Panc1 (cell line): ENCODE measurements at regions not wholly inside any gene's neighbourhood (a gene's known extent, or its start where the extent isn't known, plus 50 kb on each side); places are given as distances from the start of the nearest gene placed in this dataset.

Experiments used
- ATAC-seq: fragments of 200-7000 bp; cut with Tn5 transposase; 2 replicates; pipeline ENCODE4 v1.9.1; 2020; ENCODE audit warnings: mild to moderate bottlenecking, moderate library complexity
- BruUV-seq: library from RNA; stranded (reverse); fragments of 400-500 nt; replicated peaks from 2 replicates; lab custom pipeline; 2021; lab: Mats Ljungman, UMichigan
- CTCF ChIA-PET: fragments of 300-600 bp; sonication (Branson Sonifier 250); formaldehyde crosslinking; loops from one replicate; lab custom pipeline; 2022; ENCODE audit warnings: antibody characterized with exemption; lab: Charles Lee
- POLR2A ChIA-PET: fragments of 300-600 bp; sonication (Branson Sonifier 250); formaldehyde crosslinking; loops from one replicate; lab custom pipeline; 2022; ENCODE audit warnings: antibody characterized with exemption; lab: Charles Lee
- DNase-seq: peaks from one replicate; pipeline ENCODE4 v3.0.0-alpha.2; 2010; ENCODE audit warnings: low read depth, low spot score
- H3K27ac ChIP-seq: 2 replicates; pipeline ENCODE4 v1.5.1; 2011; ENCODE audit warnings: mild to moderate bottlenecking, low read length, inconsistent platforms
- H3K27me3 ChIP-seq: fragments of 200-500 bp; sonication (Bioruptor generic); 2 replicates; pipeline ENCODE4 v1.6.0; 2014; ENCODE audit warnings: low read length, inconsistent platforms; ENCODE audit not compliant: control insufficient read depth, insufficient read depth
- H3K36me3 ChIP-seq: fragments of 200-500 bp; sonication (Bioruptor generic); 2 replicates; pipeline ENCODE4 v1.5.1; 2014; ENCODE audit warnings: inconsistent platforms, mild to moderate bottlenecking, low read length, moderate library complexity; ENCODE audit not compliant: control insufficient read depth, insufficient read depth
- H3K4me1 ChIP-seq: 2 replicates; pipeline ENCODE4 v1.5.1; 2011; ENCODE audit warnings: inconsistent platforms, mild to moderate bottlenecking, low read length, moderate library complexity; ENCODE audit not compliant: control insufficient read depth, insufficient read depth
- H3K4me3 ChIP-seq, 2 experiments: 2 replicates each; pipeline ENCODE4 v1.5.1; 2011 to 2012; ENCODE audit warnings: low read depth in 2 of 2, low read length in 2 of 2, mild to moderate bottlenecking in 2 of 2, inconsistent platforms in 1 of 2, moderate library complexity in 1 of 2
- H3K9me3 ChIP-seq: fragments of 200-500 bp; sonication (Bioruptor generic); 2 replicates; pipeline ENCODE4 v1.5.1; 2014; ENCODE audit warnings: low read depth, mild to moderate bottlenecking, inconsistent platforms, low read length, moderate library complexity; ENCODE audit not compliant: control insufficient read depth, insufficient read depth
- CTCF ChIP-seq: fragments of 450-650 bp; IDR thresholded peaks from 2 replicates; pipeline ENCODE4 v1.5.1; 2017; ENCODE audit warnings: mild to moderate bottlenecking
- POLR2AphosphoS5 ChIP-seq: IDR thresholded peaks from 2 replicates; pipeline ENCODE4 v1.6.1; 2012; ENCODE audit warnings: mild to moderate bottlenecking, low read depth, low read length, moderate library complexity
- REST ChIP-seq, 2 experiments: IDR thresholded peaks; 2 replicates each; pipeline ENCODE4 v1.6.1; 2011 to 2012; ENCODE audit warnings: low read depth in 2 of 2, control low read depth in 1 of 2, low read length in 1 of 2, mild to moderate bottlenecking in 1 of 2, moderate library complexity in 1 of 2; ENCODE audit not compliant: insufficient read depth in 1 of 2
- SIN3A ChIP-seq: IDR thresholded peaks from 2 replicates; pipeline ENCODE4 v1.6.1; 2012; ENCODE audit warnings: low read depth, mild to moderate bottlenecking, low read length, moderate library complexity, borderline replicate concordance; ENCODE audit not compliant: insufficient read depth
- TCF7L2 ChIP-seq: IDR thresholded peaks from 2 replicates; pipeline ENCODE4 v1.6.1; 2011; ENCODE audit warnings: mild to moderate bottlenecking, low read depth, low read length, inconsistent platforms
- in situ Hi-C: cut with HindIII; loops from 2 replicates; pipeline ENCODE4 v1.10.0; 2016; ENCODE audit warnings: low sequenced_read_pairs, low pct_unique_long_range_greater_than_20kb
- intact Hi-C: fragments of 100-400 bp; cut with micrococcal nuclease; formaldehyde crosslinking; loops from one replicate; pipeline ENCODE4 v1.10.0; 2022; ENCODE audit not compliant: unreplicated experiment

- Histone ChIP-seq H3K4me3 (no peak overlapping the region), H3K36me3 (no peaks in the 10 kb centered on the region), H3K27ac (no peak overlapping the region), H3K9me3 (no peaks in the 10 kb centered on the region), H3K27me3 (no peaks in the 10 kb centered on the region), H3K4me1 (no peaks in the 10 kb centered on the region)
- in situ Hi-C loops = no loop called here
- intact Hi-C loops = no loop called here
- no peak for ATAC-seq
- no TSS peak for BruUV-seq
- no peak for DNase-seq
- CTCF ChIA-PET = no interaction called here
- no peak for TF ChIP-seq REST (IDR thresholded peaks at IDR 0.05; ENCODE audit: insufficient read depth in 1 of 2, low read depth in 2 of 2, low read length in 1 of 2)
- TF ChIP-seq SIN3A = no peak
- no peak for TF ChIP-seq TCF7L2
- TF ChIP-seq CTCF = no peak
- no peak for TF ChIP-seq POLR2AphosphoS5
- POLR2A ChIA-PET = no interaction called here
These were observed 181.0 kb downstream of the COL12A1 start for GRCh38 chr6:75024828-75025227.

GRCh38 chr6:75023634-75024033, 182.2 kb downstream of the COL12A1 start:
- intact Hi-C loops = no loop called here
- TF ChIP-seq SIN3A (no peak), REST (IDR thresholded peaks at IDR 0.05; ENCODE audit: insufficient read depth in 1 of 2, low read depth in 2 of 2, low read length in 1 of 2) (no peak), TCF7L2 (no peak), CTCF (no peak), POLR2AphosphoS5 (no peak)
- no TSS peak for BruUV-seq
- Histone ChIP-seq H3K27me3 (no peaks in the 10 kb centered on the region), H3K36me3 (no peaks in the 10 kb centered on the region), H3K9me3 (no peaks in the 10 kb centered on the region), H3K4me3 (no peak overlapping the region), H3K27ac (no peak overlapping the region), H3K4me1 (no peaks in the 10 kb centered on the region)
- in situ Hi-C loops = no loop called here
- ATAC-seq (no peak), DNase-seq (no peak)
- CTCF ChIA-PET = no interaction called here
- POLR2A ChIA-PET = no interaction called here
